ENCODE measurements at regions not wholly inside any gene's neighbourhood (a gene's known extent, or its start where the extent isn't known, plus 50 kb on each side); places are given as distances from the start of the nearest gene placed in this dataset.

DNA sequence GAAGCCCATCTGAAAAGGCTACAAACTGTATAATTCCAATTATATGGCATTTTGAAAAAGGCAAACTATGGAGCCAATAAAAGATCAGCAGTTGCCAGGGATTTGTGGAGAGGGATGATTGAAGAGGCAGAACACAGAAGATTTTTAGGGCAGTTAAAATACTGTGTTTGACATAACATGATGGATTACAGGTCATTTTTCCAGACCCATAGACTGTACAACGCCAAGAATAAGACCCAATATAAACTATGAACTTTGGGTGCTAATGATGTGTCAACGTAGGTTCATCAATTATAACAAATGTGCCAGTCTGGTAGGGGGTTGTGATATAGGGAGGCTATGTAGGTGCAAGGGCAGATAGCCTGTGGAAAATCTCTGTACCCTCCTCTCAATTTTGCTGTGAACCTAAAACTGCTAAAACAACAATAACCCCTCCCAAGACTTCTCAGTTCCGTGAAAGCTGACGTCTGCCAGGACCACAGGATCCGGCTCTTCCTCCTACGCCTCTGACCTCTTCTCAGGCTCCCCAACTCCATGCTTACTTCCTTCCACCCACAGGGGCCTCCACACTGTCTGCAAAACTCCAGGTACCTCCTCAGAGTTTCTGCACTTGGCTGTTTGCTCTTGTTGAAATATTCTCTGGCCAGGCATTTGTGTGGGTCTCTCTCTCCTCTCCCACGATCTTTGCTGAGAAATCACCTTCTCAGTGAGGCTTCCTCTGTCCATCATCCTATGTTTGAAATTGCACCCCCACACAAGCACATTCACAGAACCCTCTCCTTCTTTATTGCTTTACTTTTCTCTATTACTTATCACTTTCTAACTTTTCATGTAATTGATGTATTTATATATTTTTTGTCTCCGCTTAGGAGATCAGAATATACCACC lies 131.4 kb downstream of the BBS10 start:
- ChIA-PET CTCF (interaction anchor here (0.6 to 0.7 kb wide), 2 partner anchors 113 to 537 kb away, joined by 3 read pairs; no protein-coding TSS in a partner anchor), POLR2A (ENCODE audit: unreplicated experiment) (no interaction called here)
- dilution Hi-C loops (cut with HindIII; ENCODE audit: low sequenced_read_pairs, unreplicated experiment): no loop called here
- TF ChIP-seq RFX5 (IDR thresholded peaks at IDR 0.05; ENCODE audit: low read depth, low read length) (no peak), RAD21 (IDR thresholded peaks at IDR 0.05; ENCODE audit: low read length) (no peak), MAFK (IDR thresholded peaks at IDR 0.05; ENCODE audit: low read depth, low read length) (no peak), RCOR1 (IDR thresholded peaks at IDR 0.05; ENCODE audit: insufficient replicate concordance, low read length) (no peak), CHD1 (IDR thresholded peaks at IDR 0.05; ENCODE audit: low read depth, low read length) (no peak), NFE2L2 (IDR thresholded peaks at IDR 0.05; ENCODE audit: low read depth, low read length) (no peak), MXI1 (IDR thresholded peaks at IDR 0.05; ENCODE audit: borderline replicate concordance, low read depth, low read length) (no peak), MAZ (IDR thresholded peaks at IDR 0.05; ENCODE audit: borderline replicate concordance, low read depth, low read length) (no peak), BHLHE40 (IDR thresholded peaks at IDR 0.05; ENCODE audit: low read depth, low read length) (no peak), SMC3 (IDR thresholded peaks at IDR 0.05; ENCODE audit: low read depth, low read length) (no peak), POLR2A (IDR thresholded peaks at IDR 0.05; ENCODE audit: low read depth, low read length) (no peak), CEBPB (IDR thresholded peaks at IDR 0.05; ENCODE audit: low read depth, low read length) (no peak), FOS (IDR thresholded peaks at IDR 0.05; ENCODE audit: low read depth, low read length) (no peak)
- TF ChIP-seq, protein P1, sequence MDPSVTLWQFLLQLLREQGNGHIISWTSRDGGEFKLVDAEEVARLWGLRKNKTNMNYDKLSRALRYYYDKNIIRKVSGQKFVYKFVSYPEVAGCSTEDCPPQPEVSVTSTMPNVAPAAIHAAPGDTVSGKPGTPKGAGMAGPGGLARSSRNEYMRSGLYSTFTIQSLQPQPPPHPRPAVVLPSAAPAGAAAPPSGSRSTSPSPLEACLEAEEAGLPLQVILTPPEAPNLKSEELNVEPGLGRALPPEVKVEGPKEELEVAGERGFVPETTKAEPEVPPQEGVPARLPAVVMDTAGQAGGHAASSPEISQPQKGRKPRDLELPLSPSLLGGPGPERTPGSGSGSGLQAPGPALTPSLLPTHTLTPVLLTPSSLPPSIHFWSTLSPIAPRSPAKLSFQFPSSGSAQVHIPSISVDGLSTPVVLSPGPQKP (IDR thresholded peaks at IDR 0.05; ENCODE audit: borderline replicate concordance, low read depth, low read length): no peak
- TF ChIP-seq, protein P2, sequence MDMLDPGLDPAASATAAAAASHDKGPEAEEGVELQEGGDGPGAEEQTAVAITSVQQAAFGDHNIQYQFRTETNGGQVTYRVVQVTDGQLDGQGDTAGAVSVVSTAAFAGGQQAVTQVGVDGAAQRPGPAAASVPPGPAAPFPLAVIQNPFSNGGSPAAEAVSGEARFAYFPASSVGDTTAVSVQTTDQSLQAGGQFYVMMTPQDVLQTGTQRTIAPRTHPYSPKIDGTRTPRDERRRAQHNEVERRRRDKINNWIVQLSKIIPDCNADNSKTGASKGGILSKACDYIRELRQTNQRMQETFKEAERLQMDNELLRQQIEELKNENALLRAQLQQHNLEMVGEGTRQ (IDR thresholded peaks at IDR 0.05; ENCODE audit: low read depth, low read length): no peak

More for the DNA sequence above, 131.4 kb downstream of the BBS10 start:
- Histone ChIP-seq H2BK15ac (ENCODE audit: low read depth, low read length) (no peak overlapping the region), H3K9me3 (ENCODE audit: control insufficient read depth, insufficient read depth, low read length) (no peaks in the 10 kb centered on the region), H2BK120ac (ENCODE audit: low read depth, low read length) (no peak overlapping the region), H2AK5ac (ENCODE audit: low read depth, low read length) (no peak overlapping the region), H3K9me1 (ENCODE audit: insufficient read depth, low read length) (no peaks in the 10 kb centered on the region), H3K18ac (ENCODE audit: low read depth, low read length) (no peak overlapping the region), H3K4ac (ENCODE audit: low read depth, low read length) (no peak overlapping the region), H3K14ac (replicated peaks; ENCODE audit: low read depth, low read length) (no peak overlapping the region), H3K4me3 (ENCODE audit: insufficient read depth, low read depth, low read length) (no peak overlapping the region), H3K79me1 (ENCODE audit: low read depth in 1 of 2, low read length in 2 of 2) (no peaks in the 10 kb centered on the region), H3K23ac (ENCODE audit: low read depth, low read length) (no peak overlapping the region), H4K5ac (ENCODE audit: low read depth, low read length) (no peak overlapping the region), H4K20me1 (ENCODE audit: insufficient read depth, low read length) (no peaks in the 10 kb centered on the region), H3K27ac (ENCODE audit: insufficient read depth, low read length) (no peak overlapping the region), H4K91ac (ENCODE audit: insufficient read depth, low read depth, low read length) (no peak overlapping the region), H2BK5ac (ENCODE audit: low read depth, low read length, poor library complexity, severe bottlenecking) (no peak overlapping the region), H2AFZ (replicated peaks; ENCODE audit: low read length, poor library complexity) (peak overlapping the region; percentile 67), H2BK20ac (ENCODE audit: low read depth, low read length) (no peak overlapping the region), H3K56ac (ENCODE audit: extremely low read depth, insufficient read depth, low read length) (no peak overlapping the region), H3K4me2 (ENCODE audit: low read depth, low read length) (no peak overlapping the region), H3K36me3 (ENCODE audit: control insufficient read depth, insufficient read depth, low read length) (no peaks in the 10 kb centered on the region), H3K9ac (ENCODE audit: low read depth, low read length) (no peak overlapping the region), H2AK9ac (replicated peaks; ENCODE audit: low read depth, low read length, poor library complexity) (no peak overlapping the region), H3K27me3 (ENCODE audit: control insufficient read depth, insufficient read depth, low read length) (no peaks in the 10 kb centered on the region), H3K4me1 (ENCODE audit: control insufficient read depth, insufficient read depth, low read length) (no peaks in the 10 kb centered on the region), H4K8ac (ENCODE audit: low read depth in 2 of 2, low read length in 2 of 2) (no peak overlapping the region)
- intact Hi-C loops (cut with micrococcal nuclease): no loop called here
- BruUV-seq (replicated peaks): no TSS peak
- no peak for DNase-seq
- no peak for ATAC-seq (ENCODE audit: low read depth)
- 82% methylated on average over 2 of the region's 8 CpGs; no CpG with 5 or more reads in 1 of the 2 experiments for WGBS, 2 experiments (ENCODE audit: extremely low coverage in 2 of 2, insufficient read length in 1 of 2)
- in situ Hi-C loops (cut with MboI; ENCODE audit: low sequenced_read_pairs): no loop called here
